GM23338 (cell line): ENCODE measurements at regions not wholly inside any gene's neighbourhood (a gene's known extent, or its start where the extent isn't known, plus 50 kb on each side); places are given as distances from the start of the nearest gene placed in this dataset.

Experiments used
- ATAC-seq: fragments of 200-7000 bp; cut with Tn5 transposase; 3 replicates; pipeline ENCODE4 v1.9.1; 2020
- DNase-seq: peaks from one replicate; pipeline ENCODE4 v3.0.0-alpha.2; 2015; ENCODE audit warnings: low spot score
- H2AFZ ChIP-seq: fragments of 200-600 bp; sonication (generic); 2 replicates; pipeline ENCODE4 v1.8.0; 2016; ENCODE audit warnings: antibody characterized with exemption, mild to moderate bottlenecking, moderate library complexity
- H3F3A ChIP-seq: fragments of 200-600 bp; sonication (generic); replicated peaks from 2 replicates; pipeline ENCODE4 v1.8.0; 2017; ENCODE audit warnings: antibody characterized with exemption, mixed run types, low read depth
- H3K27ac ChIP-seq: fragments of 200-600 bp; sonication (generic); 2 replicates; pipeline ENCODE4 v1.6.1; 2016; ENCODE audit warnings: low read depth
- H3K27me3 ChIP-seq: fragments of 200-600 bp; sonication (generic); 2 replicates; pipeline ENCODE4 v1.8.0; 2016; ENCODE audit warnings: mild to moderate bottlenecking, mixed run types, moderate library complexity; ENCODE audit not compliant: insufficient read depth
- H3K36me3 ChIP-seq: fragments of 200-600 bp; sonication (generic); 2 replicates; pipeline ENCODE4 v1.8.0; 2016; ENCODE audit warnings: mild to moderate bottlenecking; ENCODE audit not compliant: insufficient read depth
- H3K4me1 ChIP-seq: fragments of 200-600 bp; sonication (generic); 2 replicates; pipeline ENCODE4 v1.8.0; 2016; ENCODE audit warnings: mild to moderate bottlenecking, moderate library complexity; ENCODE audit not compliant: insufficient read depth
- H3K4me2 ChIP-seq: fragments of 200-600 bp; sonication (generic); 2 replicates; pipeline ENCODE4 v1.7.1; 2017; ENCODE audit warnings: mixed run types
- H3K4me3 ChIP-seq: fragments of 200-600 bp; sonication (generic); 2 replicates; pipeline ENCODE4 v1.6.1; 2016; ENCODE audit warnings: mixed run types
- H3K79me2 ChIP-seq: fragments of 200-600 bp; sonication (generic); replicated peaks from 2 replicates; pipeline ENCODE4 v1.8.0; 2017; ENCODE audit warnings: mild to moderate bottlenecking; ENCODE audit not compliant: insufficient read depth
- H3K9me2 ChIP-seq: fragments of 200-600 bp; sonication (generic); 2 replicates; pipeline ENCODE4 v1.8.0; 2017; ENCODE audit not compliant: insufficient read depth
- H4K20me1 ChIP-seq: fragments of 200-600 bp; sonication (generic); replicated peaks from 2 replicates; pipeline ENCODE4 v1.8.0; 2017; ENCODE audit warnings: mild to moderate bottlenecking; ENCODE audit not compliant: insufficient read depth
- H3K27ac Mint-ChIP-seq: 2 replicates; pipeline ENCODE4 v1.8.0; 2020; ENCODE audit warnings: inconsistent platforms, mild to moderate bottlenecking, moderate library complexity, mixed read lengths
- H3K27me3 Mint-ChIP-seq: 3 replicates; pipeline ENCODE4 v1.8.0; 2022; ENCODE audit warnings: low read depth, mild to moderate bottlenecking, moderate library complexity, mixed read lengths, inconsistent platforms; ENCODE audit not compliant: insufficient read depth, poor library complexity
- H3K36me3 Mint-ChIP-seq: 3 replicates; pipeline ENCODE4 v1.8.0; 2021; ENCODE audit warnings: low read depth, mild to moderate bottlenecking, inconsistent platforms, moderate library complexity, mixed read lengths
- H3K4me1 Mint-ChIP-seq: 3 replicates; pipeline ENCODE4 v1.8.0; 2020; ENCODE audit warnings: mild to moderate bottlenecking, inconsistent platforms, mixed read lengths
- H3K4me3 Mint-ChIP-seq: 3 replicates; pipeline ENCODE4 v1.8.0; 2021; ENCODE audit warnings: moderate library complexity, mild to moderate bottlenecking, inconsistent platforms, mixed read lengths
- H3K9me3 Mint-ChIP-seq: 3 replicates; pipeline ENCODE4 v1.8.0; 2020; ENCODE audit warnings: moderate library complexity, mild to moderate bottlenecking, inconsistent platforms, mixed read lengths
- CREB1 ChIP-seq: fragments of 250-450 bp; sonication (Bioruptor Pico); IDR thresholded peaks from 2 replicates; pipeline ENCODE4 v1.5.0; 2020; ENCODE audit warnings: low read depth, mild to moderate bottlenecking, moderate library complexity
- EZH2phosphoT487 ChIP-seq: fragments of 200-600 bp; sonication (generic); IDR thresholded peaks from one replicate; pipeline ENCODE4 v1.8.1; 2018; ENCODE audit warnings: antibody characterized with exemption; ENCODE audit not compliant: unreplicated experiment
- NANOG ChIP-seq: IDR thresholded peaks from 2 replicates; pipeline ENCODE4 v1.6.1; 2016; ENCODE audit warnings: antibody characterized with exemption, borderline replicate concordance
- POLR2AphosphoS5 ChIP-seq: IDR thresholded peaks from 2 replicates; pipeline ENCODE4 v1.6.1; 2016; ENCODE audit warnings: antibody characterized with exemption, low read depth
- ZNF114 ChIP-seq: fragments of 250-450 bp; sonication (Bioruptor Pico); IDR thresholded peaks from 2 replicates; pipeline ENCODE4 v1.5.0; 2020; ENCODE audit warnings: mild to moderate bottlenecking, moderate library complexity
- ZNF331 ChIP-seq: fragments of 250-450 bp; sonication (Bioruptor Pico); IDR thresholded peaks from 2 replicates; pipeline ENCODE4 v1.5.0; 2020; ENCODE audit warnings: low read depth, mild to moderate bottlenecking, moderate library complexity
- TF ChIP-seq, protein P1 (sequence below): fragments of 250-450 bp; sonication (Bioruptor Pico); IDR thresholded peaks from 2 replicates; pipeline ENCODE4 v1.5.0; 2020; ENCODE audit warnings: mild to moderate bottlenecking, moderate library complexity
- TF ChIP-seq, protein P2 (sequence below): IDR thresholded peaks from 2 replicates; pipeline ENCODE4 v1.6.1; 2016; ENCODE audit warnings: antibody characterized with exemption

DNA sequence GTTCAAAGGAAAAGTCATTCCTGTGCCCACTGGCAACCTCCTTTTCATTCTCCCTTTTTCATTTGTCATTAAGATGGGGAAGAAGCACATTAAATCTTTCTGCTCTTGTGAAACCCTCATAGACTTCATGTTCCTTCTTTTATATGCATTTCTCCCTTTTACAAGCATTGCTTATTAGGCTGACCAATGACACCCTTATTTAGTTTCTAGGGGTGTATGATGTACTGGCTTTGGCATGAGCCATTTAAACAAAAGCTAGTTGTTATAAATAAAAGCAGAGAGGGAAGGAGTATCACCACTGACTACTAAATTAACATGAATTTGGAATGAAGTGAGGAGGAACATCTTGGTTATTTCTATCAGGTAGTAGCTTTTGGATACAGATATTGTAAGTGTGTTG is 68.2 kb upstream of the PCDH9 start (continued):
- TF ChIP-seq, protein P1, sequence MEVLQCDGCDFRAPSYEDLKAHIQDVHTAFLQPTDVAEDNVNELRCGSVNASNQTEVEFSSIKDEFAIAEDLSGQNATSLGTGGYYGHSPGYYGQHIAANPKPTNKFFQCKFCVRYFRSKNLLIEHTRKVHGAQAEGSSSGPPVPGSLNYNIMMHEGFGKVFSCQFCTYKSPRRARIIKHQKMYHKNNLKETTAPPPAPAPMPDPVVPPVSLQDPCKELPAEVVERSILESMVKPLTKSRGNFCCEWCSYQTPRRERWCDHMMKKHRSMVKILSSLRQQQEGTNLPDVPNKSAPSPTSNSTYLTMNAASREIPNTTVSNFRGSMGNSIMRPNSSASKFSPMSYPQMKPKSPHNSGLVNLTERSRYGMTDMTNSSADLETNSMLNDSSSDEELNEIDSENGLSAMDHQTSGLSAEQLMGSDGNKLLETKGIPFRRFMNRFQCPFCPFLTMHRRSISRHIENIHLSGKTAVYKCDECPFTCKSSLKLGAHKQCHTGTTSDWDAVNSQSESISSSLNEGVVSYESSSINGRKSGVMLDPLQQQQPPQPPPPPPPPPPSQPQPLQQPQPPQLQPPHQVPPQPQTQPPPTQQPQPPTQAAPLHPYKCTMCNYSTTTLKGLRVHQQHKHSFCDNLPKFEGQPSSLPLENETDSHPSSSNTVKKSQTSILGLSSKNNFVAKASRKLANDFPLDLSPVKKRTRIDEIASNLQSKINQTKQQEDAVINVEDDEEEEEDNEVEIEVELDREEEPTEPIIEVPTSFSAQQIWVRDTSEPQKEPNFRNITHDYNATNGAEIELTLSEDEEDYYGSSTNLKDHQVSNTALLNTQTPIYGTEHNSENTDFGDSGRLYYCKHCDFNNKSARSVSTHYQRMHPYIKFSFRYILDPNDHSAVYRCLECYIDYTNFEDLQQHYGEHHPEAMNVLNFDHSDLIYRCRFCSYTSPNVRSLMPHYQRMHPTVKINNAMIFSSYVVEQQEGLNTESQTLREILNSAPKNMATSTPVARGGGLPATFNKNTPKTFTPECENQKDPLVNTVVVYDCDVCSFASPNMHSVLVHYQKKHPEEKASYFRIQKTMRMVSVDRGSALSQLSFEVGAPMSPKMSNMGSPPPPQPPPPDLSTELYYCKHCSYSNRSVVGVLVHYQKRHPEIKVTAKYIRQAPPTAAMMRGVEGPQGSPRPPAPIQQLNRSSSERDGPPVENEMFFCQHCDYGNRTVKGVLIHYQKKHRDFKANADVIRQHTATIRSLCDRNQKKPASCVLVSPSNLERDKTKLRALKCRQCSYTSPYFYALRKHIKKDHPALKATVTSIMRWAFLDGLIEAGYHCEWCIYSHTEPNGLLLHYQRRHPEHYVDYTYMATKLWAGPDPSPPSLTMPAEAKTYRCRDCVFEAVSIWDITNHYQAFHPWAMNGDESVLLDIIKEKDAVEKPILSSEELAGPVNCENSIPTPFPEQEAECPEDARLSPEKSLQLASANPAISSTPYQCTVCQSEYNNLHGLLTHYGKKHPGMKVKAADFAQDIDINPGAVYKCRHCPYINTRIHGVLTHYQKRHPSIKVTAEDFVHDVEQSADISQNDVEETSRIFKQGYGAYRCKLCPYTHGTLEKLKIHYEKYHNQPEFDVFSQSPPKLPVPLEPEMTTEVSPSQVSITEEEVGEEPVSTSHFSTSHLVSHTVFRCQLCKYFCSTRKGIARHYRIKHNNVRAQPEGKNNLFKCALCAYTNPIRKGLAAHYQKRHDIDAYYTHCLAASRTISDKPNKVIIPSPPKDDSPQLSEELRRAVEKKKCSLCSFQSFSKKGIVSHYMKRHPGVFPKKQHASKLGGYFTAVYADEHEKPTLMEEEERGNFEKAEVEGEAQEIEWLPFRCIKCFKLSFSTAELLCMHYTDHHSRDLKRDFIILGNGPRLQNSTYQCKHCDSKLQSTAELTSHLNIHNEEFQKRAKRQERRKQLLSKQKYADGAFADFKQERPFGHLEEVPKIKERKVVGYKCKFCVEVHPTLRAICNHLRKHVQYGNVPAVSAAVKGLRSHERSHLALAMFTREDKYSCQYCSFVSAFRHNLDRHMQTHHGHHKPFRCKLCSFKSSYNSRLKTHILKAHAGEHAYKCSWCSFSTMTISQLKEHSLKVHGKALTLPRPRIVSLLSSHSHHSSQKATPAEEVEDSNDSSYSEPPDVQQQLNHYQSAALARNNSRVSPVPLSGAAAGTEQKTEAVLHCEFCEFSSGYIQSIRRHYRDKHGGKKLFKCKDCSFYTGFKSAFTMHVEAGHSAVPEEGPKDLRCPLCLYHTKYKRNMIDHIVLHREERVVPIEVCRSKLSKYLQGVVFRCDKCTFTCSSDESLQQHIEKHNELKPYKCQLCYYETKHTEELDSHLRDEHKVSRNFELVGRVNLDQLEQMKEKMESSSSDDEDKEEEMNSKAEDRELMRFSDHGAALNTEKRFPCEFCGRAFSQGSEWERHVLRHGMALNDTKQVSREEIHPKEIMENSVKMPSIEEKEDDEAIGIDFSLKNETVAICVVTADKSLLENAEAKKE (CRISPR knock-in tag): no peak

DNA sequence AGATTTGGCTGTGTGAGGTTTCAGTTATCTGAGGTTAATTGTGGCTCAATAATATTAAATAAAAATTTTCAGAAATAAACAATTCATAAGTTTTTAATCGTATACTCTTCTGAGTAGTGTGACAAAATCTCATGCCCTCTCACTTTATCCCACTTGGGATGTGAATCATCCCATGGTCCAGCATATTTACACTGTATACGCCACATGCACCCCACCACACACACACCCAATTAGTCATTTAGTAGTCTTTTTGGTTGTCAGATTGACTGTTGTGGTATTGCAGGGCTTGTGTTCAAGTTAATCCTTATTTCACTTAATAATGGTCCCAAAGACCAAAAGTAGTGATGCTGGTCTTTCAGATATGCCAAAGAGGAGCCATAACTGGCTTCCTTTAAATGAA is 66.4 kb upstream of the PCDH9 start:
- H3K4me3 ChIP-seq: no peak overlapping the region
- Mint-ChIP-seq H3K27me3 (no peaks in the 10 kb centered on the region), H3K4me1 (no peaks in the 10 kb centered on the region), H3K9me3 (no peaks in the 10 kb centered on the region), H3K4me3 (no peak overlapping the region), H3K36me3 (no peaks in the 10 kb centered on the region), H3K27ac (no peak overlapping the region)
- H3K79me2 ChIP-seq: no peaks in the 10 kb centered on the region
- H4K20me1 ChIP-seq: no peaks in the 10 kb centered on the region
- H3K9me2 ChIP-seq: no peaks in the 10 kb centered on the region
- DNase-seq (no peak), ATAC-seq (no peak)
- H3K27me3 ChIP-seq: no peaks in the 10 kb centered on the region
- H3F3A ChIP-seq: no peaks in the 10 kb centered on the region
- H3K27ac ChIP-seq: no peak overlapping the region
- no peak overlapping the region for H3K4me2 ChIP-seq
- no peaks in the 10 kb centered on the region for H3K4me1 ChIP-seq
- no peaks in the 10 kb centered on the region for H3K36me3 ChIP-seq
- H2AFZ ChIP-seq: no peak overlapping the region
- TF ChIP-seq, protein P2, sequence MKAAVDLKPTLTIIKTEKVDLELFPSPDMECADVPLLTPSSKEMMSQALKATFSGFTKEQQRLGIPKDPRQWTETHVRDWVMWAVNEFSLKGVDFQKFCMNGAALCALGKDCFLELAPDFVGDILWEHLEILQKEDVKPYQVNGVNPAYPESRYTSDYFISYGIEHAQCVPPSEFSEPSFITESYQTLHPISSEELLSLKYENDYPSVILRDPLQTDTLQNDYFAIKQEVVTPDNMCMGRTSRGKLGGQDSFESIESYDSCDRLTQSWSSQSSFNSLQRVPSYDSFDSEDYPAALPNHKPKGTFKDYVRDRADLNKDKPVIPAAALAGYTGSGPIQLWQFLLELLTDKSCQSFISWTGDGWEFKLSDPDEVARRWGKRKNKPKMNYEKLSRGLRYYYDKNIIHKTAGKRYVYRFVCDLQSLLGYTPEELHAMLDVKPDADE: no peak
- TF ChIP-seq NANOG: no peak
- TF ChIP-seq ZNF331 (CRISPR knock-in tag): no peak
- TF ChIP-seq ZNF114 (CRISPR knock-in tag): no peak
- TF ChIP-seq EZH2phosphoT487: no peak
- no peak for TF ChIP-seq POLR2AphosphoS5
- TF ChIP-seq, protein P1 (CRISPR knock-in tag): no peak
- no peak for TF ChIP-seq CREB1
